H1 (cell line): ENCODE measurements at regions not wholly inside any gene's neighbourhood (a gene's known extent, or its start where the extent isn't known, plus 50 kb on each side); places are given as distances from the start of the nearest gene placed in this dataset.

Experiments used
- CTCF ChIA-PET: fragments of 300-600 bp; sonication (Branson Sonifier 250); formaldehyde crosslinking; loops from one replicate; lab custom pipeline; 2021; ENCODE audit not compliant: partially characterized antibody; lab: Charles Lee
- POLR2A ChIA-PET: fragments of 300-600 bp; sonication (Branson Sonifier 250); formaldehyde crosslinking; loops from one replicate; lab custom pipeline; 2021; ENCODE audit warnings: inconsistent platforms; ENCODE audit not compliant: partially characterized antibody; lab: Charles Lee
- DNase-seq, 2 experiments: peaks; one replicate each; pipeline versions ENCODE4 v3.0.0 to v3.0.0-alpha.2; 2010 to 2022; ENCODE audit warnings: low spot score in 2 of 2, low read depth in 1 of 2, mixed read lengths in 1 of 2
- FAIRE-seq: peaks from 2 replicates; lab custom pipeline; 2011; peaks lifted over from hg19 to GRCh38; lab: Jason Lieb, UNC
- H2AFZ ChIP-seq: 2 replicates; pipeline ENCODE4 v1.8.1; 2012; ENCODE audit warnings: low read length, inconsistent platforms
- H2AK5ac ChIP-seq: 2 replicates; pipeline ENCODE4 v1.6.1; 2013; ENCODE audit warnings: low read depth, low read length
- H2BK120ac ChIP-seq: replicated peaks from 2 replicates; pipeline ENCODE3; 2013; ENCODE audit warnings: low read depth, low read length, inconsistent platforms
- H2BK12ac ChIP-seq: 2 replicates; pipeline ENCODE4 v1.6.1; 2013; ENCODE audit warnings: low read depth, low read length
- H2BK15ac ChIP-seq: 2 replicates; pipeline ENCODE4 v1.6.1; 2013; ENCODE audit warnings: low read length
- H2BK20ac ChIP-seq: 2 replicates; pipeline ENCODE4 v1.6.1; 2013; ENCODE audit warnings: low read length
- H2BK5ac ChIP-seq: 2 replicates; pipeline ENCODE4 v1.6.1; 2013; ENCODE audit warnings: low read depth, low read length
- H3K14ac ChIP-seq: 2 replicates; pipeline ENCODE4 v1.6.1; 2013; ENCODE audit warnings: inconsistent platforms; ENCODE audit not compliant: insufficient read length
- H3K18ac ChIP-seq: 2 replicates; pipeline ENCODE4 v1.6.1; 2013; ENCODE audit warnings: low read length; ENCODE audit errors: extremely low read depth
- H3K23ac ChIP-seq: 2 replicates; pipeline ENCODE4 v1.6.1; 2013; ENCODE audit warnings: inconsistent platforms; ENCODE audit not compliant: insufficient read length
- H3K23me2 ChIP-seq: 2 replicates; pipeline ENCODE4 v1.6.1; 2013; ENCODE audit warnings: low read depth, low read length
- H3K27ac ChIP-seq: 2 replicates; pipeline ENCODE4 v1.6.1; 2011; ENCODE audit warnings: low read depth, low read length, inconsistent platforms
- H3K27me3 ChIP-seq, 4 experiments: replicated peaks in 1 of 4; 1 replicate in 1 of 4; 2 replicates in 3 of 4; pipeline versions ENCODE4 v1.6.1 to v1.8.1; 2011 to 2013; ENCODE audit warnings: low read length in 3 of 4, mild to moderate bottlenecking in 3 of 4, inconsistent platforms in 2 of 4, mixed read lengths in 2 of 4, moderate library complexity in 1 of 4; ENCODE audit not compliant: control insufficient read depth in 3 of 4, insufficient read depth in 3 of 4; ENCODE audit errors: extremely low read depth in 1 of 4
- H3K36me3 ChIP-seq, 4 experiments: 2 replicates each; pipeline versions ENCODE4 v1.6.1 to v1.8.1; 2011 to 2013; ENCODE audit warnings: mild to moderate bottlenecking in 4 of 4, low read length in 3 of 4, moderate library complexity in 2 of 4, control low read depth in 1 of 4, inconsistent platforms in 1 of 4; ENCODE audit not compliant: insufficient read depth in 4 of 4, control insufficient read depth in 2 of 4
- H3K4ac ChIP-seq: replicated peaks from 2 replicates; pipeline ENCODE3; 2013; ENCODE audit warnings: low read length, low read depth, mixed read lengths, inconsistent platforms; ENCODE audit not compliant: insufficient read length
- H3K4me1 ChIP-seq, 4 experiments: replicated peaks in 1 of 4; 1 replicate in 1 of 4; 2 replicates in 3 of 4; pipeline versions ENCODE4 v1.6.1 to v1.8.1; 2011 to 2013; ENCODE audit warnings: low read length in 3 of 4, inconsistent platforms in 2 of 4, mixed read lengths in 1 of 4; ENCODE audit not compliant: insufficient read depth in 4 of 4, control insufficient read depth in 3 of 4
- H3K4me2 ChIP-seq, 2 experiments: 2 replicates each; pipeline versions ENCODE4 v1.6.1 to v1.8.1; 2011 to 2013; ENCODE audit warnings: low read depth in 2 of 2, low read length in 2 of 2, control low read depth in 1 of 2, inconsistent platforms in 1 of 2, mild to moderate bottlenecking in 1 of 2; ENCODE audit not compliant: insufficient read depth in 1 of 2
- H3K4me3 ChIP-seq, 4 experiments: fragments of 200-600, 300-600 bp in 1 of 4; sonication (generic), shearing (Covaris generic), sonication (Bioruptor Twin) in 1 of 4; 2 replicates each; pipeline versions ENCODE4 v1.5.1 to v1.8.1; 2011 to 2016; ENCODE audit warnings: low read length in 4 of 4, low read depth in 3 of 4, control low read depth in 2 of 4, inconsistent platforms in 2 of 4, mild to moderate bottlenecking in 2 of 4, mixed read lengths in 1 of 4, moderate library complexity in 1 of 4; ENCODE audit not compliant: insufficient read depth in 2 of 4; ENCODE audit errors: extremely low read depth in 1 of 4
- H3K56ac ChIP-seq: replicated peaks from 2 replicates; pipeline ENCODE3; 2013; ENCODE audit warnings: low read depth, mild to moderate bottlenecking, mixed read lengths, low read length, inconsistent platforms; ENCODE audit not compliant: insufficient read length
- H3K79me1 ChIP-seq: 2 replicates; pipeline ENCODE4 v1.6.1; 2013; ENCODE audit warnings: low read depth, low read length, control low read depth
- H3K79me2 ChIP-seq, 2 experiments: 2 replicates each; pipeline versions ENCODE4 v1.6.1 to v1.8.1; 2012 to 2013; ENCODE audit warnings: low read length in 2 of 2, mild to moderate bottlenecking in 2 of 2, inconsistent platforms in 1 of 2; ENCODE audit not compliant: insufficient read depth in 2 of 2, control insufficient read depth in 1 of 2
- H3K9ac ChIP-seq, 4 experiments: replicated peaks in 1 of 4; 1 replicate in 1 of 4; 2 replicates in 3 of 4; pipeline versions ENCODE4 v1.6.1 to v1.8.1; 2011 to 2013; ENCODE audit warnings: low read depth in 3 of 4, low read length in 3 of 4, control low read depth in 2 of 4, mild to moderate bottlenecking in 2 of 4, moderate library complexity in 2 of 4, inconsistent platforms in 1 of 4; ENCODE audit errors: extremely low read depth in 1 of 4
- H3K9me3 ChIP-seq, 2 experiments: 2 replicates each; pipeline versions ENCODE4 v1.6.1 to v1.8.1; 2012 to 2013; ENCODE audit warnings: mild to moderate bottlenecking in 2 of 2, moderate library complexity in 2 of 2, control low read depth in 1 of 2, inconsistent platforms in 1 of 2, low read depth in 1 of 2, low read length in 1 of 2, mixed read lengths in 1 of 2; ENCODE audit not compliant: insufficient read depth in 2 of 2
- H4K20me1 ChIP-seq, 2 experiments: replicated peaks in 1 of 2; 2 replicates each; pipeline versions ENCODE3 to v1.8.1; 2011 to 2013; ENCODE audit warnings: inconsistent platforms in 2 of 2, low read length in 2 of 2, mild to moderate bottlenecking in 1 of 2; ENCODE audit not compliant: insufficient read depth in 2 of 2, control insufficient read depth in 1 of 2
- H4K5ac ChIP-seq: 2 replicates; pipeline ENCODE4 v1.6.1; 2013; ENCODE audit warnings: low read length, low read depth, mixed read lengths, inconsistent platforms; ENCODE audit not compliant: insufficient read length
- H4K8ac ChIP-seq: 2 replicates; pipeline ENCODE4 v1.8.0; 2013; ENCODE audit warnings: mild to moderate bottlenecking, moderate library complexity, low read length, inconsistent platforms; ENCODE audit not compliant: insufficient read depth; ENCODE audit errors: extremely low read depth
- H4K91ac ChIP-seq: replicated peaks from 2 replicates; pipeline ENCODE3; 2013; ENCODE audit warnings: low read length, mixed read lengths, inconsistent platforms; ENCODE audit not compliant: insufficient read length
- BRCA1 ChIP-seq: IDR thresholded peaks from 2 replicates; pipeline ENCODE4 v1.6.1; 2012; ENCODE audit warnings: low read depth, low read length, improper control_type of control experiment
- KDM1A ChIP-seq: fragments of 200-600, 300-600 bp; sonication (generic); IDR thresholded peaks from 2 replicates; pipeline ENCODE4 v1.7.1; 2016; ENCODE audit warnings: mild to moderate bottlenecking, low read length, borderline replicate concordance
- KDM5A ChIP-seq: fragments of 200-600 bp; IDR thresholded peaks from 2 replicates; pipeline ENCODE4 v1.7.1; 2012; ENCODE audit warnings: mild to moderate bottlenecking, low read length, inconsistent platforms, mixed read lengths
- PHF8 ChIP-seq: fragments of 200-600 bp; sonication (generic); conservative IDR thresholded peaks from 2 replicates; pipeline ENCODE4 v1.7.1; 2012; ENCODE audit warnings: low read depth, mild to moderate bottlenecking, inconsistent platforms, low read length, moderate library complexity
- SP2 ChIP-seq: IDR thresholded peaks from 2 replicates; pipeline ENCODE4 v1.6.1; 2012; ENCODE audit warnings: mild to moderate bottlenecking, low read length, inconsistent platforms
- SUZ12 ChIP-seq: fragments of 200-600 bp; sonication (generic); IDR thresholded peaks from 2 replicates; pipeline ENCODE4 v1.6.1; 2012; ENCODE audit warnings: mild to moderate bottlenecking, inconsistent platforms, low read length, moderate library complexity, mixed read lengths
- WGBS, 2 experiments: shearing (Covaris generic) in 1 of 2; methylation state at CpG; one replicate each; pipeline versions ENCODE4 v1.1.6 to v1.1.7; 2013 to 2015; ENCODE audit warnings: low lambda C conversion rate in 2 of 2, mixed read lengths in 2 of 2, inconsistent platforms in 1 of 2, low coverage in 1 of 2, missing lambda C conversion rate in 1 of 2; ENCODE audit not compliant: insufficient replicate concordance in 2 of 2, insufficient coverage in 1 of 2, insufficient read length in 1 of 2; ENCODE audit errors: extremely low coverage in 1 of 2, missing lambda C conversion rate in 1 of 2; 5-methylcytosine and 5-hydroxymethylcytosine counted together
- TF ChIP-seq, protein P1 (sequence below): IDR thresholded peaks from 2 replicates; pipeline ENCODE4 v1.6.1; 2012; ENCODE audit warnings: low read length, inconsistent platforms
- TF ChIP-seq, protein P2 (sequence below): IDR thresholded peaks from 2 replicates; pipeline ENCODE4 v1.6.1; 2011; ENCODE audit warnings: low read length, improper control_type of control experiment

DNA sequence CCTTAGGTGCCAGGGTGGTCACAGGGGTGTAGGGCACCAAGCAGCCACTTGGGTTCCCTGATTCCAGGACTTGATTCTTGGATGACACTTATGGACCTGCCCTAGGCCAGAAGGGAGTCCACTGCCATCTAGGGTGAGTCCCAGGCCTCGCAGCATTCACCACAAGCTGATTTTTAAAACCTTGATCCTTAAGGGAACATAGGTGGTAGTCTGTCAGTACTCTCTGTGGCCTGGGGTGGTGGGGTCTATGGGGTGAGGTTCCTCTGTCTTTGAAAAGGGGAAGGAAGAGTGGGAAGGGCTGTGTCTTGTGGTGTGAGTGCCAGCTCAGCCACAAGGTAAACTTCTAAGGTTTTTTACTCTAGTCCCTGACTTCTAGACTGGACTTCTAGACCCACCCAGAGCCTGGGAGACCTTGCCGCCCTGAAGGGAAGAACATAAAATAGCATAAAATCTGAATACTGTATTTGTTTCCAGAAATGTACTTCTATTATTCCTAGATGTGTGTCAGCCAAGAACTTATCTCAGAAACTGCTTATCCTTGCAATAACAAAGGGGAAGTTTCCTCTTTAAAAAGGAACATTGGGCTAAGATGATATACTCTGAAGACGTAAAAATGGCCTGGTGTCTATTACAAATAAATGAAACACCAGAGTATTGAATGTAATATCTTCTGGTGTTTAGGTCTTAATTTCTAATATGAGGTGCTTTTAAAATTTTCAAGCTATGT, 757.3 kb downstream of the LTN1 start:
- no peak for DNase-seq
- Histone ChIP-seq H3K79me1 (no peaks in the 10 kb centered on the region), H3K23me2 (no peaks in the 10 kb centered on the region), H2BK15ac (no peak overlapping the region), H4K8ac (no peak overlapping the region), H2BK20ac (no peak overlapping the region), H3K9me3 (no peaks in the 10 kb centered on the region; a peak in 1 of 4 replicates), H2BK5ac (no peak overlapping the region), H4K91ac (no peak overlapping the region), H2BK120ac (no peak overlapping the region), H2AFZ (no peak overlapping the region), H3K36me3 (no peaks in the 10 kb centered on the region), H2AK5ac (no peak overlapping the region), H3K56ac (no peak overlapping the region), H3K18ac (no peak overlapping the region), H3K4me2 (no peak overlapping the region), H3K27me3 (no peaks in the 10 kb centered on the region), H3K79me2 (no peaks in the 10 kb centered on the region), H3K4me1 (no peaks in the 10 kb centered on the region), H4K5ac (no peak overlapping the region), H3K27ac (no peak overlapping the region), H3K4me3 (no peak overlapping the region), H3K14ac (no peak overlapping the region), H3K4ac (no peak overlapping the region), H3K23ac (no peak overlapping the region), H4K20me1 (no peaks in the 10 kb centered on the region), H2BK12ac (no peak overlapping the region), H3K9ac (no peak overlapping the region)
- ChIA-PET POLR2A (no interaction called here), CTCF (interaction anchor here (0.6 to 1.8 kb wide), 4 partner anchors 12 to 697 kb away, joined by 3 to 7 read pairs (median 3); no protein-coding TSS in a partner anchor)
- FAIRE-seq = no peak
- 95% methylated on average over 3 of the region's 3 CpGs; no CpG with 5 or more reads in 1 of the 2 experiments for WGBS, 2 experiments
- no peak for TF ChIP-seq KDM5A
- TF ChIP-seq SP2 = no peak
- TF ChIP-seq, protein P1, sequence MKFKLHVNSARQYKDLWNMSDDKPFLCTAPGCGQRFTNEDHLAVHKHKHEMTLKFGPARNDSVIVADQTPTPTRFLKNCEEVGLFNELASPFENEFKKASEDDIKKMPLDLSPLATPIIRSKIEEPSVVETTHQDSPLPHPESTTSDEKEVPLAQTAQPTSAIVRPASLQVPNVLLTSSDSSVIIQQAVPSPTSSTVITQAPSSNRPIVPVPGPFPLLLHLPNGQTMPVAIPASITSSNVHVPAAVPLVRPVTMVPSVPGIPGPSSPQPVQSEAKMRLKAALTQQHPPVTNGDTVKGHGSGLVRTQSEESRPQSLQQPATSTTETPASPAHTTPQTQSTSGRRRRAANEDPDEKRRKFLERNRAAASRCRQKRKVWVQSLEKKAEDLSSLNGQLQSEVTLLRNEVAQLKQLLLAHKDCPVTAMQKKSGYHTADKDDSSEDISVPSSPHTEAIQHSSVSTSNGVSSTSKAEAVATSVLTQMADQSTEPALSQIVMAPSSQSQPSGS = no peak
- TF ChIP-seq SUZ12 = no peak
- no peak for TF ChIP-seq KDM1A
- no peak for TF ChIP-seq PHF8
- TF ChIP-seq, protein P2, sequence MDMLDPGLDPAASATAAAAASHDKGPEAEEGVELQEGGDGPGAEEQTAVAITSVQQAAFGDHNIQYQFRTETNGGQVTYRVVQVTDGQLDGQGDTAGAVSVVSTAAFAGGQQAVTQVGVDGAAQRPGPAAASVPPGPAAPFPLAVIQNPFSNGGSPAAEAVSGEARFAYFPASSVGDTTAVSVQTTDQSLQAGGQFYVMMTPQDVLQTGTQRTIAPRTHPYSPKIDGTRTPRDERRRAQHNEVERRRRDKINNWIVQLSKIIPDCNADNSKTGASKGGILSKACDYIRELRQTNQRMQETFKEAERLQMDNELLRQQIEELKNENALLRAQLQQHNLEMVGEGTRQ = no peak
- TF ChIP-seq BRCA1 = no peak
